ENCODE measurements at regions not wholly inside any gene's neighbourhood (a gene's known extent, or its start where the extent isn't known, plus 50 kb on each side); places are given as distances from the start of the nearest gene placed in this dataset.

- TF ChIP-seq CTCF (IDR thresholded peaks at IDR 0.05) (no peak), POLR2A (IDR thresholded peaks at IDR 0.05) (no peak)
Measured at GRCh38 chr2:128635361-128635900, 316.8 kb upstream of the HS6ST1 start.

Measured in ovary (tissue), 3 donors.